ENCODE measurements at regions not wholly inside any gene's neighbourhood (a gene's known extent, or its start where the extent isn't known, plus 50 kb on each side); places are given as distances from the start of the nearest gene placed in this dataset.

DNA sequence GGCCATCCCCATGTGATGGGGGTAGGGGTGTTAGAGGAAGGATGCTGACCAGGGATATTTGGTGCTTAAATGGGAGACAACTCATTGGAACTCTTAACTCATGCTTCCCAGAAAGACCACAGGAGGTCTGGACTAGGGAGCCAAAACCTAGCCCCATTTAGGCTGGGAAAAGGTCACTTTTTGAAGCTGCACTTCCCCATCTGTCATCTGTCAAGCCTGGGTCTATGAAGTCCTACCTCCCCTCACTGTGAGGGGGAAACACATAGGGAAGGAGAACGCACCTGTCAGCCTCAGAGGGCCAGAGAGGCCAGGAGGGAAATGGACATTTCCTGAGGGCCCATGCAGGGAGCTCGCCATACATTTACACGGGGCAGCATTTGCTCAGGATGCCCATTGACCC lies 321.0 kb downstream of the BCL11B start:
- DNase-seq (peak in 1 of 5 donors; percentile 1), FAIRE-seq (no peak)
- Histone ChIP-seq H3K36me3 (ENCODE audit: control insufficient read depth in 2 of 3, insufficient read depth in 3 of 3, low read length in 3 of 3) (no peaks in the 10 kb centered on the region), H3K27ac (ENCODE audit: low read depth in 2 of 2, low read length in 2 of 2) (no peak overlapping the region), H3K27me3 (ENCODE audit: control insufficient read depth, insufficient read depth, low read length) (no peaks in the 10 kb centered on the region), H3K4me3 (ENCODE audit: low read length in 3 of 3) (no peak overlapping the region), H3K9ac (ENCODE audit: low read length in 3 of 3) (no peak overlapping the region), H3K4me1 (ENCODE audit: control insufficient read depth in 2 of 3, insufficient read depth in 2 of 3, low read depth in 1 of 3, low read length in 3 of 3) (no peaks in the 10 kb centered on the region), H3K9me3 (ENCODE audit: control insufficient read depth in 2 of 3, insufficient read depth in 1 of 3, low read length in 3 of 3) (no peaks in the 10 kb centered on the region)
- intact Hi-C loops (cut with DNase I) = no loop called here
- TF ChIP-seq, protein P1, sequence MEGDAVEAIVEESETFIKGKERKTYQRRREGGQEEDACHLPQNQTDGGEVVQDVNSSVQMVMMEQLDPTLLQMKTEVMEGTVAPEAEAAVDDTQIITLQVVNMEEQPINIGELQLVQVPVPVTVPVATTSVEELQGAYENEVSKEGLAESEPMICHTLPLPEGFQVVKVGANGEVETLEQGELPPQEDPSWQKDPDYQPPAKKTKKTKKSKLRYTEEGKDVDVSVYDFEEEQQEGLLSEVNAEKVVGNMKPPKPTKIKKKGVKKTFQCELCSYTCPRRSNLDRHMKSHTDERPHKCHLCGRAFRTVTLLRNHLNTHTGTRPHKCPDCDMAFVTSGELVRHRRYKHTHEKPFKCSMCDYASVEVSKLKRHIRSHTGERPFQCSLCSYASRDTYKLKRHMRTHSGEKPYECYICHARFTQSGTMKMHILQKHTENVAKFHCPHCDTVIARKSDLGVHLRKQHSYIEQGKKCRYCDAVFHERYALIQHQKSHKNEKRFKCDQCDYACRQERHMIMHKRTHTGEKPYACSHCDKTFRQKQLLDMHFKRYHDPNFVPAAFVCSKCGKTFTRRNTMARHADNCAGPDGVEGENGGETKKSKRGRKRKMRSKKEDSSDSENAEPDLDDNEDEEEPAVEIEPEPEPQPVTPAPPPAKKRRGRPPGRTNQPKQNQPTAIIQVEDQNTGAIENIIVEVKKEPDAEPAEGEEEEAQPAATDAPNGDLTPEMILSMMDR (IDR thresholded peaks at IDR 0.05; ENCODE audit: borderline replicate concordance, extremely low read depth, insufficient read depth) = no peak

DNA sequence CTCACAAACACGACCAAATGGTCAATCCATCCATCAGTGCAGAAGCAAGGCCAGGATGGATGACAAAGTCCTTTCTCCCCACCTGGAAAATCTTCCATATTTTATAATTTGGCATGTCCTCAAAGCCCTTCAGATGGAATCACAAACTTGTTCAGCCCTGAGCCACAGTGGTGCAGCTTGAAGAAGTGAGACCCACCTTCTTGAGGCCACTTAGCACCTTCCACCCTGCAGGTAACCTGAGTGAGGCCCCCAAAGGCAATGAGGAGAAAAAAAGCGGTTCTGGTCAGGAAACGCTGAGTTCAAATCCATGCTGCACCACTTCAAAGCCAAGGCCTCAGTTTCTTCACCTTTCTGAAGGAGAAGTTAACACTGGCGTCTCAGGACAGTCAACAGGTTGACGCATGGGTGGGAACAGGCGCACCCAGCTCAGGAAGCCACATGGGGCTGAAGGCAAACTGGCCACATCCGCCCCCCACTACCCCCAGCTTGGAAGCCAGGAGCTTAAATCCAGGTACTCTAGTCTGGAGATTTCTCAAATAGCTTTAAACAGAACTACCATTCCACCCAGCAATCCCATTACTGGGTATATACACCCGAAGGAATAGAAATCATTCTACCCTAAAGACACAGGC lies 320.4 kb downstream of the BCL11B start:
- peak in 1 of 5 donors; percentile 13 for DNase-seq
- intact Hi-C loops (cut with DNase I) = no loop called here

DNA sequence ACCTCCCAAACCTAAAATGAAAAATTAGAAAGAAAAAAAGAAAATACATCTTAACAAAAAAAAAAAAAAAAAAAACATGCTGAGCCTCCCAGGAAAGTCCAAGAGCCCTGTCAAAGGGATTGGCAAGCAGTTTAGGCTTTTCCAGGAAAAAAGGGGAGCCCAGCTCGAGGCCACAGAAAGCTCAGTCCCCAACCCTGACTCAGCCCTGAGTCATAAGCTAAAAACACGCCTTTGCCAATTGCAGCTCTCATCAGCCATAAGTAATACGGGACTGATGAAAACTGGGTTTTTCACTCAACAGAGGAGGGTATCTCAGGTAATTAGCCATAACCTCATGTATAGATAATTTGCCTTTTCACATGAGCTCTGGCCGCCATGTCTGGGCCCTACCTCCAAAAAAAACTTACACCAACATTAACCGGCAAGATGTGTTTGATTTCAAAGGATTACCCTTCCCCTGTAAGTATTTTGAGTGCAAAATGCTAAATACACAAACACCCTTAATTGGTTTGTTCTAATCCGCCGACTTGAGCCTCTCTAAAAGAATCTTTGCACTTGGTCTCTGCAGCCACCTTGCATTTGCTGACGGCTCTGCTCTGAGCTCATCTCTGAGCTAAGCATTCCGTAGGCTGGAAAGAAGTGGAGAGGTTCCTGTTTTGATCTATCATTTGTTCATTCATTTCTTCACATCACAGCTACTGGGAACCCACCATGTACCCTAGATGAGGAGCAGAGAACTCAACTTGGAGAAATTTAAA lies 319.2 kb downstream of the BCL11B start:
- no peaks in the 10 kb centered on the region for H3K4me1 ChIP-seq (ENCODE audit: control insufficient read depth in 2 of 3, insufficient read depth in 2 of 3, low read depth in 1 of 3, low read length in 3 of 3)
- peak in 1 of 5 donors; percentile 4 for DNase-seq
- H3K27ac ChIP-seq (ENCODE audit: low read depth in 2 of 2, low read length in 2 of 2) = no peak overlapping the region
- no peak overlapping the region for H3K9ac ChIP-seq (ENCODE audit: low read length in 3 of 3)
- intact Hi-C loops (cut with DNase I) = no loop called here
- no peaks in the 10 kb centered on the region for H3K36me3 ChIP-seq (ENCODE audit: control insufficient read depth in 2 of 3, insufficient read depth in 3 of 3, low read length in 3 of 3)
- no peak overlapping the region for H3K4me3 ChIP-seq (ENCODE audit: low read length in 3 of 3)
- no peak for FAIRE-seq
- TF ChIP-seq, protein P1 (IDR thresholded peaks at IDR 0.05; ENCODE audit: borderline replicate concordance, extremely low read depth, insufficient read depth) = no peak
- H3K27me3 ChIP-seq (ENCODE audit: control insufficient read depth, insufficient read depth, low read length) = no peaks in the 10 kb centered on the region
- H3K9me3 ChIP-seq (ENCODE audit: control insufficient read depth in 2 of 3, insufficient read depth in 1 of 3, low read length in 3 of 3) = no peaks in the 10 kb centered on the region

More for the DNA sequence above, 320.4 kb downstream of the BCL11B start:
- TF ChIP-seq, protein P1 (IDR thresholded peaks at IDR 0.05; ENCODE audit: borderline replicate concordance, extremely low read depth, insufficient read depth) = no peak
- H3K27me3 ChIP-seq (ENCODE audit: control insufficient read depth, insufficient read depth, low read length) = no peaks in the 10 kb centered on the region
- H3K27ac ChIP-seq (ENCODE audit: low read depth in 2 of 2, low read length in 2 of 2) = no peak overlapping the region
- FAIRE-seq = no peak
- no peaks in the 10 kb centered on the region for H3K36me3 ChIP-seq (ENCODE audit: control insufficient read depth in 2 of 3, insufficient read depth in 3 of 3, low read length in 3 of 3)
- H3K4me3 ChIP-seq (ENCODE audit: low read length in 3 of 3) = no peak overlapping the region
- no peak overlapping the region for H3K9ac ChIP-seq (ENCODE audit: low read length in 3 of 3)
- H3K9me3 ChIP-seq (ENCODE audit: control insufficient read depth in 2 of 3, insufficient read depth in 1 of 3, low read length in 3 of 3) = no peaks in the 10 kb centered on the region
- no peaks in the 10 kb centered on the region for H3K4me1 ChIP-seq (ENCODE audit: control insufficient read depth in 2 of 3, insufficient read depth in 2 of 3, low read depth in 1 of 3, low read length in 3 of 3)

Data from kidney (tissue), 13 donors.